Upper lobe of left lung (tissue), 6 donors: ENCODE measurements at regions not wholly inside any gene's neighbourhood (a gene's known extent, or its start where the extent isn't known, plus 50 kb on each side); places are given as distances from the start of the nearest gene placed in this dataset.

Experiments
- ATAC-seq, 2 donors: fragments of 200-7000 bp; cut with Tn5 transposase; one replicate each; pipeline ENCODE4 v1.9.1; 2022; ENCODE audit warnings: mild to moderate bottlenecking in 2 of 2, moderate library complexity in 2 of 2; ENCODE audit not compliant: low FRiP score in 2 of 2
- DNase-seq, 2 donors: peaks; one replicate each; pipeline ENCODE4 v3.0.0-alpha.2; 2019 to 2020
- H3K27ac ChIP-seq, 4 donors: fragments of 200-600 bp; sonication (generic); one replicate each; pipeline ENCODE4 v1.5.1; 2016 to 2019
- H3K27me3 ChIP-seq, 4 donors: fragments of 200-600 bp; sonication (generic); one replicate each; pipeline ENCODE4 v1.5.1; 2017 to 2019
- H3K36me3 ChIP-seq, 4 donors: fragments of 200-600 bp; sonication (generic); one replicate each; pipeline ENCODE4 v1.5.1; 2016 to 2019
- H3K4me1 ChIP-seq, 4 donors: fragments of 200-600 bp; sonication (generic); one replicate each; pipeline ENCODE4 v1.5.1; 2018 to 2019
- H3K4me3 ChIP-seq, 4 donors: fragments of 200-600 bp; sonication (generic); one replicate each; pipeline ENCODE4 v1.5.1; 2017 to 2019; ENCODE audit warnings: mild to moderate bottlenecking in 2 of 4, moderate library complexity in 1 of 4
- H3K9me3 ChIP-seq, 4 donors: fragments of 200-600 bp; sonication (generic); one replicate each; pipeline ENCODE4 v1.5.1; 2018 to 2019
- CTCF ChIP-seq, 6 experiments: fragments of 450-650 bp in 4 of 6; fragments of 200-600 bp in 2 of 6; sonication (generic) in 2 of 6; IDR thresholded peaks; one replicate each; pipeline ENCODE4 v1.5.1; 2016 to 2019; ENCODE audit warnings: antibody characterized with exemption in 6 of 6
- EP300 ChIP-seq, 4 donors: sonication (generic); formaldehyde crosslinking; IDR thresholded peaks; one replicate each; pipeline ENCODE4 v1.5.1; 2017; ENCODE audit warnings: antibody characterized with exemption in 4 of 4, control low read depth in 2 of 4
- POLR2A ChIP-seq, 4 donors: fragments of 450-650 bp; IDR thresholded peaks; one replicate each; pipeline ENCODE4 v1.5.1; 2016 to 2017; ENCODE audit warnings: antibody characterized with exemption in 4 of 4, mild to moderate bottlenecking in 2 of 4
- POLR2AphosphoS5 ChIP-seq, 2 donors: sonication (generic); formaldehyde crosslinking; IDR thresholded peaks; one replicate each; pipeline ENCODE4 v1.5.1; 2017; ENCODE audit warnings: antibody characterized with exemption in 2 of 2
- WGBS, 2 donors: methylation state at CpG; one replicate each; pipeline ENCODE4 v1.1.5; 2017 to 2018; 5-methylcytosine and 5-hydroxymethylcytosine counted together
- donor health status: DM: no; HTN: no; CAD: no; lungs with moderate emphysema.
- donor health status: DM: no; HTN: yes; CAD: no; lungs with severe emphysema.

- 86 to 91% methylated on average over 17 of the region's 17 CpGs for WGBS, 2 donors
- Histone ChIP-seq H3K4me1 (no peaks in the 10 kb centered on the region), H3K27me3 (no peaks in the 10 kb centered on the region), H3K27ac (no peak overlapping the region), H3K9me3 (no peaks in the 10 kb centered on the region), H3K4me3 (no peak overlapping the region), H3K36me3 (no peaks in the 10 kb centered on the region)
- TF ChIP-seq POLR2A (IDR thresholded peaks at IDR 0.05) (no peak), EP300 (IDR thresholded peaks at IDR 0.05) (no peak), POLR2AphosphoS5 (IDR thresholded peaks at IDR 0.05) (no peak), CTCF (IDR thresholded peaks at IDR 0.05) (no peak)
- DNase-seq (peak in 1 of 2 donors; percentile 61), ATAC-seq (no peak)
Measured at GRCh38 chr20:48194583-48194982, 409.3 kb upstream of the SULF2 start.

- Histone ChIP-seq H3K36me3 (no peaks in the 10 kb centered on the region), H3K27me3 (no peaks in the 10 kb centered on the region), H3K9me3 (no peaks in the 10 kb centered on the region), H3K4me3 (no peak overlapping the region), H3K27ac (no peak overlapping the region), H3K4me1 (no peaks in the 10 kb centered on the region)
- WGBS, 2 donors: 85 to 91% methylated on average over 9 to 11 of the region's 11 CpGs
- ATAC-seq (no peak), DNase-seq (no peak)
- TF ChIP-seq EP300 (IDR thresholded peaks at IDR 0.05) (no peak), POLR2A (IDR thresholded peaks at IDR 0.05) (no peak), POLR2AphosphoS5 (IDR thresholded peaks at IDR 0.05) (no peak), CTCF (IDR thresholded peaks at IDR 0.05) (no peak)
Measured at GRCh38 chr20:48193627-48194425, 408.5 kb upstream of the SULF2 start.

GRCh38 chr20:48192109-48192508 lies 406.8 kb upstream of the SULF2 start:
- no peak overlapping the region for H3K27ac ChIP-seq
- TF ChIP-seq POLR2A (IDR thresholded peaks at IDR 0.05) (no peak), EP300 (IDR thresholded peaks at IDR 0.05) (no peak), POLR2AphosphoS5 (IDR thresholded peaks at IDR 0.05) (no peak), CTCF (IDR thresholded peaks at IDR 0.05) (no peak)
- ATAC-seq (no peak), DNase-seq (no peak)
- H3K4me3 ChIP-seq: no peak overlapping the region
- 92 to 96% methylated on average over 4 to 12 of the region's 12 CpGs for WGBS, 2 donors
- no peaks in the 10 kb centered on the region for H3K9me3 ChIP-seq
- no peaks in the 10 kb centered on the region for H3K36me3 ChIP-seq
- H3K27me3 ChIP-seq: no peaks in the 10 kb centered on the region
- no peaks in the 10 kb centered on the region for H3K4me1 ChIP-seq

GRCh38 chr20:48191200-48191599 lies 405.9 kb upstream of the SULF2 start:
- no peak for ATAC-seq
- TF ChIP-seq POLR2AphosphoS5 (IDR thresholded peaks at IDR 0.05) (no peak), CTCF (IDR thresholded peaks at IDR 0.05) (no peak)
- DNase-seq: no peak
- H3K36me3 ChIP-seq: no peaks in the 10 kb centered on the region
- H3K4me1 ChIP-seq: no peaks in the 10 kb centered on the region
- no peak overlapping the region for H3K4me3 ChIP-seq
- 87 to 97% methylated on average over 3 of the region's 3 CpGs for WGBS, 2 donors
- H3K27ac ChIP-seq: no peak overlapping the region
- H3K9me3 ChIP-seq: no peaks in the 10 kb centered on the region
- no peaks in the 10 kb centered on the region for H3K27me3 ChIP-seq

- no peak for ATAC-seq
Measured at GRCh38 chr20:48190757-48191156, 405.5 kb upstream of the SULF2 start.

More at GRCh38 chr20:48190757-48191156, 405.5 kb upstream of the SULF2 start:
- DNase-seq: no peak
- Histone ChIP-seq H3K36me3 (no peaks in the 10 kb centered on the region), H3K27me3 (no peaks in the 10 kb centered on the region), H3K4me1 (no peaks in the 10 kb centered on the region), H3K4me3 (no peak overlapping the region), H3K9me3 (no peaks in the 10 kb centered on the region), H3K27ac (no peak overlapping the region)
- no peak for TF ChIP-seq POLR2AphosphoS5 (IDR thresholded peaks at IDR 0.05)
- no peak for TF ChIP-seq POLR2A (IDR thresholded peaks at IDR 0.05)
- no peak for TF ChIP-seq CTCF (IDR thresholded peaks at IDR 0.05)
- 71 to 79% methylated on average over 4 of the region's 4 CpGs for WGBS, 2 donors
